Neuron (in vitro differentiated cells): ENCODE measurements at regions not wholly inside any gene's neighbourhood (a gene's known extent, or its start where the extent isn't known, plus 50 kb on each side); places are given as distances from the start of the nearest gene placed in this dataset.
"Not testable (repeated sequence)": the region's sequence is repeated elsewhere in the genome, so short reads cannot be mapped to it uniquely, and the experiment has no call there.

ENCODE experiments used
- H2AFZ ChIP-seq: one replicate; pipeline ENCODE4 v1.6.1; 2013; ENCODE audit warnings: low read depth, mild to moderate bottlenecking, inconsistent platforms, low read length, moderate library complexity
- H3K27me3 ChIP-seq: one replicate; pipeline ENCODE4 v1.6.1; 2013; ENCODE audit warnings: low read length; ENCODE audit not compliant: insufficient read depth
- H3K36me3 ChIP-seq: one replicate; pipeline ENCODE4 v1.6.1; 2013; ENCODE audit warnings: low read length; ENCODE audit not compliant: insufficient read depth
- H3K4me1 ChIP-seq: one replicate; pipeline ENCODE4 v1.6.1; 2013; ENCODE audit warnings: low read length; ENCODE audit not compliant: insufficient read depth
- H3K4me3 ChIP-seq: 2 replicates; pipeline ENCODE4 v1.5.1; 2013; ENCODE audit warnings: mild to moderate bottlenecking, low read length, moderate library complexity
- H3K9me3 ChIP-seq: one replicate; pipeline ENCODE4 v1.6.1; 2013; ENCODE audit warnings: low read length

DNA sequence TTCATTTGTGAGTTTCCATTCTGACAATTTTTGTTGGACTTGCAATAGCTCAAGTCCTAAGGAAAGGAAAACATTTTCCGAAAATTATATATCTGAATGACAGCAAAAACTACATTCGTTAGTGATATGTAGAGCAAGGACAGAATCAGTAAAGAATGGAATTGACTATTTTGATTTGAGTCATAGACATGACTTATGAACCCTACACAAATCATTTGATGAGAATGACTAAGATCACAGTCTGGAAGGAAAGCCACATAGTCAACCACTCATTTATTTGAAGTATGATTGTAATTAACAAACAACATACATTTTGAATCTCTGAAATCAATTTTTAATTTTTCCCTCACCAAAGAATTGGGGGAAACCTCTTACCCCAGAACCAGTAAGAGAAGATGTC, 231.6 kb upstream of the CRIM1 start:
- Histone ChIP-seq H3K36me3 (no peaks in the 10 kb centered on the region), H2AFZ (no peak overlapping the region), H3K27me3 (no peaks in the 10 kb centered on the region), H3K4me1 (no peaks in the 10 kb centered on the region), H3K4me3 (no peak overlapping the region), H3K9me3 (no peaks in the 10 kb centered on the region)

DNA sequence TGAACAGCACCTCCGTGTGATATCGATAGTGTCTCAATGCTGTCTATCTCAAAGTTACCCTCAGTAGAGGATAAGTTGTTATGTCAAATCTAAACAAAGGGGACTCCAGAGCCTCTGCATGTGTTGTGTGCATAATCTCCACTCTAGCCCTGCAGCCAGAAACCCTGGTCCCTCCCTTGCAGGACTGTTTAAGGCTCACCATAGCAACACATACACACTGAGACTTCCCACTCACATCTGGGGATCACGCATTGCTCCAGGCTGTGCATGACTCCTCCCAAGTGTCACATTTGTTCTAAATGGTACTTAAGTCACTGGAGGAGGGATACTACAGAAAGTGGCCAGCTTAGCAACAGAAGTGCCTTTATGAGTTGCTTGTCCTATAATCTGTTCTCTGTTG, 258.6 kb upstream of the CRIM1 start:
- Histone ChIP-seq H3K27me3 (no peaks in the 10 kb centered on the region), H3K4me1 (no peaks in the 10 kb centered on the region), H2AFZ (no peak overlapping the region), H3K9me3 (no peaks in the 10 kb centered on the region), H3K4me3 (no peak overlapping the region), H3K36me3 (no peaks in the 10 kb centered on the region)

DNA sequence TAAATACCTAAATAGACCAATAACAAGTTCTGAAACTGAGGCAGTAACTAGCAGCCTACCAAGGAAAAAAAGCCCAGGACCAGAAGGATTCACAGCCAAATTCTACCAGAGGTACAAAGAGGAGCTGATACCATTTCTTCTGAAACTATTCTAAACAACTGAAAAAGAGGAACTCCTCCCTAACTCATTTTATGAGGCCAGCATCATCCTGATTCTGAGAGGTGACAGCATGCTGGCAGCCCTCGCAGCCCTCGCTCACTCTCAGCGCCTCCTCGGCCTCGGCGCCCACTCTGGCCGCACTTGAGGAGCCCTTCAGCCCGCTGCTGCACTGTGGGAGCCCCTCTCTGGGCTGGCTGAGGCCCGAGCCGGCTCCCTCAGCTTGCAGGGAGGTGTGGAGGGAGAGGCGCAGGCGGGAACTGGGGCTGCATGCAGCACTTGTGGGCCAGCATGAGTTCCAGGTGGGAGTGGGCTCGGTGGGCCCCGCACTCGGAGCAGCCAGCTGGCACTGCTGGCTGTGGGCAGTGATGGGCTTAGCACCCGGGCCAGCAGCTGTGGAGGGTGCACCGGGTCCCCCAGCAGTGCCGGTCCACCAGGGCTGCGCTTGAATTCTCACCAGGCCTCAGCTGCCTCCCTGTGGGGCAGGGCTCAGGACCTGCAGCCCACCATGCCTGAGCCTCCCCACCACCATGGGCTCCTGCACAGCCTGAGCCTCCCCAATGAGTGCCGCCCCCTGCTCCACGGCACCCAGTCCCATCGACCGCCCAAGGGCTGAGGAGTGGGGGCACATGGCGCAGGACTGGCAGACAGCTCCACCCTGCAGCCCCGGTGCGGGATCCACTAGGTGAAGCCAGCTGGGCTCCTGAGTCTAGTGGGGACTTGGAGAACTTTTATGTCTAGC, 263.5 kb upstream of the CRIM1 start:
- H3K27me3 ChIP-seq, H3K4me3 ChIP-seq, H2AFZ ChIP-seq, H3K36me3 ChIP-seq, H3K9me3 ChIP-seq, H3K4me1 ChIP-seq: not testable (repeated sequence)

DNA sequence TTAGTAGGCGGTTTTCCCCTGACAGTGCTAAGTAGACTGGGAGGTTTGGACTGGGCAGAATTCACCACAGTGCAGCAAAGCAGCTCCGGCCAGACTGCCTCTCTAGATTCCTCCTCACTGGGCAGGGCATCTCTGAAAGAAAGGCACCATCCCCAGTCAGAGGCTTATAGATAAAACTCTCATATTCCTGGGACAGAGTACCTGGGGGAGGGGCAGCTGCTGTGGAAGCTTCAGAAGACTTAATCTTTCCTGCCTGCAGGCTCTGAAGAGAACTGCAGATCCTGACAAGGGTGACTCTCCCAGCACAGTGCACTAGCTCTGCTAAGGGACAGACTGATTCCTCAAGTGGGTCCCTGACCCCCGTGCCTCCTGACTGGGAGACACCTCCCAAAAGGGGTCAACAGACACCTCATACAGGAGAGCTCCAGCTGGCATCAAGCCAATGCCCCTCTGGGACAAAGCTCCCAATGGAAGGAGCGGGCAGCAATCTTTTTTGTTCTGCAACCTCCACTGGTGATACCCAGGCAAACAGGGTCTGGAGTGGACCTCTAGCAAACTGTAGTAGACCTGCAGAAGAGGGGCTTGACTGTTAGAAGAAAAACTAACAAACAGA, 266.8 kb upstream of the CRIM1 start:
- Histone ChIP-seq H2AFZ (no peak overlapping the region), H3K4me1 (no peaks in the 10 kb centered on the region), H3K36me3 (no peaks in the 10 kb centered on the region), H3K9me3 (no peaks in the 10 kb centered on the region), H3K27me3 (no peaks in the 10 kb centered on the region), H3K4me3 (no peak overlapping the region)

DNA sequence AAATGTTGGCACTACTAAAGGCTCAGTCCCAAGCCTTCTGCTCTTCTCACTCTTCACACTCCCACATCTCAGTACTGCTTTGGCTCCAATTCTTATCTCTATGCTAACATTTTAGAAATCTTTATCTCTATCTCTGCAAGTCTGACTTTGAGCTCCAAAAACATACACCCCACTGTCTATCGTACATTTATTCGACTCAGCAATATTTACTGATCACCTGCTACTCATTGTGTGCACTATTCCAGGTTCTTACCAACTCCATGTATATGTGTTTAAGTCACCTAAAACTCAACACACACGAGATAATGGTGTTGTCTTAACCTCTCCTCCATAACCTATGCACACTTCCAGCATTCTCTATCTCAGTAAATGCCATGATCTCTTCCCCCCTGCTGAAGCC, 268.2 kb upstream of the CRIM1 start:
- Histone ChIP-seq H3K9me3 (no peaks in the 10 kb centered on the region), H3K4me3 (no peak overlapping the region), H2AFZ (no peak overlapping the region), H3K36me3 (no peaks in the 10 kb centered on the region), H3K4me1 (no peaks in the 10 kb centered on the region), H3K27me3 (no peaks in the 10 kb centered on the region)

DNA sequence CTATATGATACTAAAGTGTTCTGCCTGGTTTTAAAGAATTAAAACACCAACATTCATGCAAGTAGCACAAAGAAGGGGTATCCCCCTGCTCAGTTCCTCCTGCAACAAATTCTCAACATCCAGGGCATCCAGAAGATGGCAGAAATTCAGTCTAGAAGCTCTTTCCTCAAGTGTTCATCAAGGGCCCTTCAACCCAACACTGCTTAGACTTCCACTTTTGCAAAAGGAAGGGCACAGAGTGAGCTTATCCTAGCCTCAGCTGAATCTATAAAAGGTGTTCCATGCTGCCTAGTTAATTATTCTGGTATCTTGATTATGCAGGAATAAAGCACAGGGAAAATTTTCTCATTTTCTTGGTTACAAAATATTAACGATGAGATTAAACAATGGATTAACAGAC, 275.8 kb upstream of the CRIM1 start:
- Histone ChIP-seq H3K4me3 (no peak overlapping the region), H2AFZ (no peak overlapping the region), H3K27me3 (no peaks in the 10 kb centered on the region), H3K36me3 (no peaks in the 10 kb centered on the region), H3K4me1 (no peaks in the 10 kb centered on the region), H3K9me3 (no peaks in the 10 kb centered on the region)

DNA sequence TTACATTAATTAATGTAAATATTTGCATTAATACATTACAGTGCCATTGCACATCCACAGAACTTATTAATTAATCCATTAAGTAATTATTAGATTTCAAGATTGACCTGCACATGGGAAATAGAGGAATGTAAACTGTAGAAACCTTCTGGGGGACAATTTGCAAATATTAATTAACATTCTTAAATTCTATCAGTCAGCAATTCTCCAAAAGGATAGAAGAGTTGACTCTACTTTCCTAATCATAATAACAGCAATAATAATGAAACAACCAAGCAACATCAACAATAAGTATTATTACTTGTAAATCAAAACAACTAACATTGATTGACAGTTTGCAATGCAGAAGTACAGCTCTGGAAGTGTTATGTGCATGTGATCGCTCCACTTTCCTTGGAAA, 281.6 kb upstream of the CRIM1 start:
- Histone ChIP-seq H3K36me3 (no peaks in the 10 kb centered on the region), H3K4me1 (no peaks in the 10 kb centered on the region), H3K9me3 (no peaks in the 10 kb centered on the region), H3K4me3 (no peak overlapping the region), H3K27me3 (no peaks in the 10 kb centered on the region), H2AFZ (no peak overlapping the region)

DNA sequence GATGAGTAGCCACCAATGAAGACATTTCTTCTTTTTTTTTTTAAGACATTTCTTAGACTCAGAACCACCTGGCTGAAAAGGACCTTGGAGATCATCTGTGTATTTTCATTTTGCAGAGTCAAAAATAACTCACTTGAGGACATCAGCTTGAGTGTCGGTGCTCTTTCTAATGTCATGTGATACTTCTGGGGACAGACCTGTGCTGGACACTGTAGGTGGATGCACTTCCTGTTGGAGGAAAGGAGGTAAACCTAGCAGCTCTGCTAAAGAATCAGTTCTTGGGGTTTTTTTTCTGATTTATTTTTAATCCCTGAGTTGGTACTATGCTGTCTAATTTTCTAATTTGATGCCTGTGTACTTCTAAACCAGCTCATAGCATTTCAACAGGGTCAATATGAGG, 283.9 kb upstream of the CRIM1 start:
- Histone ChIP-seq H3K27me3 (no peaks in the 10 kb centered on the region), H3K9me3 (no peaks in the 10 kb centered on the region), H3K4me1 (no peaks in the 10 kb centered on the region), H3K4me3 (no peak overlapping the region), H3K36me3 (no peaks in the 10 kb centered on the region), H2AFZ (no peak overlapping the region)

DNA sequence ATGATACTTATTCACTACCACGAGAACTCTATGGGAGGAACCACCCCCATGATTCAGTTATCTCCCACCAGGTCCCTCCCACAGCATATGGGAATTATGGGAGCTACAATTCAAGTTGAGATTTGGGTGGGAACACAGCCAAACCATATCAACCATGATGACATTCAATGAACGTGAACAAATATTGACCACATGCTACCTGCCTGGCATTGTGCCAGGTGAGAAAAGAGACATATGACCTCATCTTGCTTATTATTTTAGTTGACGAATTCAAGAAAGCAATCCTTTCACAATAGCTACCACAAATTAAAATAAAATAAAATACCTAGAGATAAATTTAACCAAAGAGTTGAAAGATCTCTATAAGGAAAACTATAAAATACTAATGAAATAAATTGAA, 286.5 kb upstream of the CRIM1 start:
- Histone ChIP-seq H3K36me3 (no peaks in the 10 kb centered on the region), H3K4me1 (no peaks in the 10 kb centered on the region), H2AFZ (no peak overlapping the region), H3K27me3 (no peaks in the 10 kb centered on the region), H3K4me3 (no peak overlapping the region), H3K9me3 (no peaks in the 10 kb centered on the region)

DNA sequence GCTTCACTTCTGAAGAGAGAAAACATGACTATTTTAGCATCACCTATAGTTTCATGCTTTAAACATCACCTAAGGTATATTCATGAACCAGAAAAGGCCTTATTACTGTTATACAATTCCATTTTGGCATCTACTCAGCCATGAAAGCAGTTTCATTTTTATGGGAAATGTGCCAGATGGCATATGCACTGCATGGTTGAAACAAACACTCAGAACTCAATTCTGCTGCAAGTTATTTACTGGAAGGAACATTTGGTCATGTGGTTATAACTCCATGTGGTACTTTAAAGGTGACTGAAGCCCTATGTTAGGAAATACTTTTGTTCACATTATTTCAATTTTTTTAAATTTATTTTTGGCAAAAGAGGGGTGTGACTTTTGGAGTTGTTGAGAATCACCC, 287.5 kb upstream of the CRIM1 start:
- Histone ChIP-seq H3K4me3 (no peak overlapping the region), H3K36me3 (no peaks in the 10 kb centered on the region), H3K27me3 (no peaks in the 10 kb centered on the region), H3K4me1 (no peaks in the 10 kb centered on the region), H3K9me3 (no peaks in the 10 kb centered on the region), H2AFZ (no peak overlapping the region)

DNA sequence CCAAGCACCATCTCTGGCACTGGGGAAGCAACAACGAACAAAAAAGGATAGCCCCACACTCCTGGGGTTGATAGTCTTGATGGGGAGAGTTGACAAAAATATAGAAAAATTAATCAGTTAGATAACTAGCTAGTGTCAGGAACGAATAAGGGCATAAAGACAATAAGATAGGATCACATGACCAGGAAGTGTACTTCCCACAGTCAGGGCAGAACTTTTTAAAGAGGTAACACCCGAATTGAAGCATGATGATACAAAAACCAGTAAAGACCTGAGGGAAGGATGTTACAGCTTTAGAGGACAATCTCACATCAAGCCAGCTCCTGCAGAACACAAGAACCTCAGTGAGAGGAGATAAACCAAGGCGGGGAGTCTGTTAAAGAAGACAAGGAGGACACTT, 295.4 kb upstream of the CRIM1 start:
- Histone ChIP-seq H3K4me1 (no peaks in the 10 kb centered on the region), H3K4me3 (no peak overlapping the region), H3K27me3 (no peaks in the 10 kb centered on the region), H3K9me3 (no peaks in the 10 kb centered on the region), H2AFZ (no peak overlapping the region), H3K36me3 (no peaks in the 10 kb centered on the region)

DNA sequence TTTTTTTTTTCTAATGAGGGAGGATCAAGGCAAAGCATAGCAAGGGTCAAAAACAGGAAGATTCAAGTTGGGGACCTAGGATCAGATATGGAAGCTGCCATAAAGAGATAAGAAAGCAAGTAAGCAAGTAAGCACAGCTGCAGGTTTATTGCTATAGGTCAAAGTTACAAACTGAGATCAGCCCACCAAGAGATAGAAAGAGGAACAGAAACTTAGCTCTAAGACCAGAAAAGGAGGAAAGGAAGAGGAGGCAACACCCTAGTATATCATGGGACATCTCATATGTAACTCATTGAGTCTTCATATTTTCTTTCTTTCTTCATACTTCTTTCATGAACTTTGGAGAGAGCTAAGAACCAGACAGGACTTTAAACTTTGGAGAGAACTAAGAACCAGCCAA, 295.9 kb upstream of the CRIM1 start:
- H3K4me3 ChIP-seq, result no peak overlapping the region

DNA sequence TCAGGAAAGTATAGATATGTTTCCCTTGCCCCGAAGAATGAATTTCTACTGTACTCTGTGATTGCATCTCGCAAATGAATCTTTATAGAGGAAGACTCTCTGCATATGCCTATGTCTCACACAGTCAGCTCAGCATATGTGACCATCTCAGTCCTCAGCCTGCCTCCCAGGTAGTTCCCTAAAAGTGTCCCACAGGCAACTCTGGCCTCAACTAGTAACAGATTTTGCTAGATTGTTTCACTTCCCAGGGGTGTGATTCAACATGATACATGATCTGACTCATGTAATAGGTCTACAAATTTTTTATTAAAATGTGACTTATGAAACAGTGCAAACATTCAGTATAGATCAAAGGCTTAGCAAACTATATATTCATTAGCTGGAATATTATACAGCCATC, 296.6 kb upstream of the CRIM1 start:
- Histone ChIP-seq H3K27me3 (no peaks in the 10 kb centered on the region), H2AFZ (no peak overlapping the region), H3K9me3 (no peaks in the 10 kb centered on the region), H3K36me3 (no peaks in the 10 kb centered on the region), H3K4me3 (no peak overlapping the region), H3K4me1 (no peaks in the 10 kb centered on the region)

More for the DNA sequence above, 295.9 kb upstream of the CRIM1 start:
- no peaks in the 10 kb centered on the region for H3K36me3 ChIP-seq
- H3K9me3 ChIP-seq, result no peaks in the 10 kb centered on the region
- no peaks in the 10 kb centered on the region for H3K4me1 ChIP-seq
- H2AFZ ChIP-seq, result no peak overlapping the region
- no peaks in the 10 kb centered on the region for H3K27me3 ChIP-seq

DNA sequence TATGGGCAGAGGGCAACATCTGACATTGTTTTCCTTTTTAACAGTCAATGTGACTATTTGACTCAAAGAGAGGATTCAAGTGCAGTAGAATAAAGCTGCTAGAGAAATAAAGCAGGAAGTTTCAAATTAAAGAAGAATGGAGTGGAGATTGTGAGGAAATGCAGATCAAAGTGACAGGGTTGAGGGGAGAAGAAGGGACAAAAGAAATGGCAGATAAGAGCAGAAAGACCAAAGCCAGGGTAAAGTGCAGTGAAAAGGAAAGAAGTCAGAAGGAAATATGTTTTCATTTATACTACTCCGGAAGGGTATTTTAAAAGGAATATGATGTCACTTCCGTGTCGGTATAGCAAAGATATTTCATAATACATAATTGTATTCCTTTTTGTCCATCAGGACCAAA, 297.5 kb upstream of the CRIM1 start:
- Histone ChIP-seq H2AFZ (no peak overlapping the region), H3K4me1 (no peaks in the 10 kb centered on the region), H3K9me3 (no peaks in the 10 kb centered on the region), H3K36me3 (no peaks in the 10 kb centered on the region), H3K27me3 (no peaks in the 10 kb centered on the region), H3K4me3 (no peak overlapping the region)
